ENCODE measurements at regions not wholly inside any gene's neighbourhood (a gene's known extent, or its start where the extent isn't known, plus 50 kb on each side); places are given as distances from the start of the nearest gene placed in this dataset.

- TF ChIP-seq EZH2 (optimal IDR thresholded peaks at IDR 0.05; ENCODE audit: low read depth, low read length) (no peak), EZH2phosphoT487 (IDR thresholded peaks at IDR 0.05; ENCODE audit: low read length) (no peak)
- TF ChIP-seq, protein P1, sequence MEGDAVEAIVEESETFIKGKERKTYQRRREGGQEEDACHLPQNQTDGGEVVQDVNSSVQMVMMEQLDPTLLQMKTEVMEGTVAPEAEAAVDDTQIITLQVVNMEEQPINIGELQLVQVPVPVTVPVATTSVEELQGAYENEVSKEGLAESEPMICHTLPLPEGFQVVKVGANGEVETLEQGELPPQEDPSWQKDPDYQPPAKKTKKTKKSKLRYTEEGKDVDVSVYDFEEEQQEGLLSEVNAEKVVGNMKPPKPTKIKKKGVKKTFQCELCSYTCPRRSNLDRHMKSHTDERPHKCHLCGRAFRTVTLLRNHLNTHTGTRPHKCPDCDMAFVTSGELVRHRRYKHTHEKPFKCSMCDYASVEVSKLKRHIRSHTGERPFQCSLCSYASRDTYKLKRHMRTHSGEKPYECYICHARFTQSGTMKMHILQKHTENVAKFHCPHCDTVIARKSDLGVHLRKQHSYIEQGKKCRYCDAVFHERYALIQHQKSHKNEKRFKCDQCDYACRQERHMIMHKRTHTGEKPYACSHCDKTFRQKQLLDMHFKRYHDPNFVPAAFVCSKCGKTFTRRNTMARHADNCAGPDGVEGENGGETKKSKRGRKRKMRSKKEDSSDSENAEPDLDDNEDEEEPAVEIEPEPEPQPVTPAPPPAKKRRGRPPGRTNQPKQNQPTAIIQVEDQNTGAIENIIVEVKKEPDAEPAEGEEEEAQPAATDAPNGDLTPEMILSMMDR (IDR thresholded peaks at IDR 0.05; ENCODE audit: low read length) = no peak
These were observed 450.8 kb downstream of the EIPR1 start for GRCh38 chr2:2926858-2927175.

All from MM.1S (cell line).